ENCODE measurements at regions not wholly inside any gene's neighbourhood (a gene's known extent, or its start where the extent isn't known, plus 50 kb on each side); places are given as distances from the start of the nearest gene placed in this dataset.

- DNase-seq, result no peak
- no peak overlapping the region for H3K4me3 Mint-ChIP-seq
- intact Hi-C loops (cut with DNase I, micrococcal nuclease), result no loop called here
- no peaks in the 10 kb centered on the region for H3K4me1 Mint-ChIP-seq
- H3K9me3 Mint-ChIP-seq (ENCODE audit: low read depth), result peaks cover 3% of the 10 kb centered on the region
- H3K27ac Mint-ChIP-seq, result no peak overlapping the region
- CTCF ChIA-PET, result no interaction called here
- H3K27me3 Mint-ChIP-seq, result no peaks in the 10 kb centered on the region
- H3K36me3 Mint-ChIP-seq (ENCODE audit: low read depth), result no peaks in the 10 kb centered on the region
- POLR2A ChIA-PET, result no interaction called here
- no peak for ATAC-seq
Observed at GRCh38 chr2:66301767-66302140, 133.2 kb upstream of the MEIS1 start.

GRCh38 chr2:66301022-66301766 is 133.7 kb upstream of the MEIS1 start:
- no peak for ATAC-seq
- DNase-seq, result no peak
- H3K36me3 Mint-ChIP-seq (ENCODE audit: low read depth), result no peaks in the 10 kb centered on the region
- POLR2A ChIA-PET, result no interaction called here
- CTCF ChIA-PET, result no interaction called here
- H3K27me3 Mint-ChIP-seq, result no peaks in the 10 kb centered on the region
- H3K4me3 Mint-ChIP-seq, result no peak overlapping the region
- no peak overlapping the region for H3K27ac Mint-ChIP-seq
- H3K4me1 Mint-ChIP-seq, result no peaks in the 10 kb centered on the region
- intact Hi-C loops (cut with DNase I, micrococcal nuclease), result no loop called here
- H3K9me3 Mint-ChIP-seq (ENCODE audit: low read depth), result peaks cover 3% of the 10 kb centered on the region

- no peak overlapping the region for H3K27ac Mint-ChIP-seq
- no peaks in the 10 kb centered on the region for H3K9me3 Mint-ChIP-seq (ENCODE audit: low read depth)
- no peak for ATAC-seq
- no peak overlapping the region for H3K4me3 Mint-ChIP-seq
- H3K36me3 Mint-ChIP-seq (ENCODE audit: low read depth), result no peaks in the 10 kb centered on the region
- intact Hi-C loops (cut with DNase I, micrococcal nuclease), result no loop called here
- CTCF ChIA-PET, result no interaction called here
- H3K4me1 Mint-ChIP-seq, result no peaks in the 10 kb centered on the region
- no peaks in the 10 kb centered on the region for H3K27me3 Mint-ChIP-seq
- POLR2A ChIA-PET, result no interaction called here
- DNase-seq, result no peak
Observed at GRCh38 chr2:66283787-66284186, 151.1 kb upstream of the MEIS1 start.

GRCh38 chr2:66281980-66282379 is 152.9 kb upstream of the MEIS1 start:
- intact Hi-C loops (cut with DNase I, micrococcal nuclease), result no loop called here
- no peak overlapping the region for H3K4me3 Mint-ChIP-seq
- H3K27ac Mint-ChIP-seq, result no peak overlapping the region
- no peaks in the 10 kb centered on the region for H3K4me1 Mint-ChIP-seq
- H3K9me3 Mint-ChIP-seq (ENCODE audit: low read depth), result no peaks in the 10 kb centered on the region
- no peaks in the 10 kb centered on the region for H3K36me3 Mint-ChIP-seq (ENCODE audit: low read depth)
- POLR2A ChIA-PET, result no interaction called here
- CTCF ChIA-PET, result no interaction called here
- DNase-seq, result no peak
- H3K27me3 Mint-ChIP-seq, result peaks cover 1% of the 10 kb centered on the region
- ATAC-seq, result no peak

DNA sequence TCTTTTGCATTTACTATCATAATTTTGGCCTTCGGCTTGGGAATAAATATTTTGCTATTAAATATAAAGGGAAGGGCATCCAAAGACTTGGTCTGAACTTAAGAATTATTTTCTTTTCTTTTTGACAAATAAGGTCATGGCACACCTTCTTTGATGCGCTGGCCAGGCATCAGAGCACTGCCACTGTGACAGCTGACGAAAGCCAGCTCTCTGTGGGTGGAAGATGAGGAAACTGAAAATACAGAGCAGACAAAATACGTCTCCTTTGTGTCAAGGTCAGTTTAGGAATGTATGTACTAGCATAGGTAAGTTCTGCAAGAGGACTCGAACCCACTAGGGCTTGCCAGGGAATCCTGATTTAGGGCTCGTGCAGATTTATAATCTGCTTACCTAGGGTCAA is 155.9 kb upstream of the MEIS1 start:
- intact Hi-C loops (cut with DNase I, micrococcal nuclease), result no loop called here
- Mint-ChIP-seq H3K4me1 (no peaks in the 10 kb centered on the region), H3K27ac (no peak overlapping the region), H3K27me3 (peaks cover 1% of the 10 kb centered on the region), H3K9me3 (ENCODE audit: low read depth) (no peaks in the 10 kb centered on the region), H3K36me3 (ENCODE audit: low read depth) (no peaks in the 10 kb centered on the region), H3K4me3 (no peak overlapping the region)
- no peak for DNase-seq
- ChIA-PET POLR2A (no interaction called here), CTCF (no interaction called here)
- no peak for ATAC-seq

DNA sequence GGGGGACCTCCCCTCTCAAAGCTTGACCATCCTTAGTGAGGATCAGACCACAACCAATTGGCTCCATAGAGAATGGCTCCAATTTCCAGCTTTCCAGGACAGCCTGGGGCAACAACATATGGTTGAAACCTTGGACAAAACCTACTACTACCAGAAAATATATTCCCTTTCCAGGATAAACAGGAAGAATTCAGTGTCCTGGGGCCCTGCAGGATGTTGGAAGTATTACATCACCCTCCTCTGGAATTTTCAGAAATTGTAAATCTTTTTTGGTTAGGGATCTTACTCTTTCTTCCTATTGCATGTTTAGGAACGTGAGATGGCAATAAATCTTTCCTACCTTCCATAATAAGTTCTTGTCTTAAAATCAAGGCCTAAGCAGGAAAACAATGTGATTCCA is 158.9 kb upstream of the MEIS1 start:
- no peaks in the 10 kb centered on the region for H3K4me1 Mint-ChIP-seq
- H3K4me3 Mint-ChIP-seq, result no peak overlapping the region
- H3K36me3 Mint-ChIP-seq (ENCODE audit: low read depth), result no peaks in the 10 kb centered on the region
- H3K27me3 Mint-ChIP-seq, result peaks cover 1% of the 10 kb centered on the region
- ATAC-seq, result no peak
- intact Hi-C loops (cut with DNase I, micrococcal nuclease), result no loop called here
- no peaks in the 10 kb centered on the region for H3K9me3 Mint-ChIP-seq (ENCODE audit: low read depth)
- ChIA-PET CTCF (no interaction called here), POLR2A (no interaction called here)
- no peak for DNase-seq
- no peak overlapping the region for H3K27ac Mint-ChIP-seq

DNA sequence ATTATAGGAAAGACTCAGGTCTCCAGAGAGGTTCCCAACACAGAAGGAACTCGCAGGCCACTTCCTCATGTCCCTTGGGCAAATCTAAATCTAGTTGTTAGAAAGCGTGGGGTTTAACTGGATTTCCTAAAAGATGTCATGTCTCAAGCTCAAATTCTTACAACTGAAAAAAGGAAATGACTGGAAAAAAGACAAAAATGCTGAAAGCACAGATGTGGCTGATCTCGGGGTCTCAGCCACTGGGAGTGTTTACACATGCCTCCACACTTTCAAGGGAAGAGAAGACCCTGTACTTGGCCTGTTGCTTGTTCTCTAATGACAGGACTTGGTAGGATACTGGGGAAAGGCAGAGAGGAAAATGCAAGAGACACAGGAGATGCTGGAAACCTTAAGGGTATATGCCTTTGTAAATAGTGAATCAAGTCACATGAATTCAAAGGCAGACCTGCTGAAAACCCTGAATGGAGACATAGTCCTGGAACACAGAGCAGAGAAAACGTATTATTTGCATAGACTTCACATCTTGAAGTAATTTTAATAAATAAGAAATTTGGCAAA is 160.9 kb upstream of the MEIS1 start:
- CTCF ChIA-PET, result no interaction called here
- POLR2A ChIA-PET, result no interaction called here
- DNase-seq, result no peak
- Mint-ChIP-seq H3K4me1 (no peaks in the 10 kb centered on the region), H3K27me3 (peaks cover 1% of the 10 kb centered on the region), H3K27ac (no peak overlapping the region), H3K36me3 (ENCODE audit: low read depth) (no peaks in the 10 kb centered on the region), H3K4me3 (no peak overlapping the region), H3K9me3 (ENCODE audit: low read depth) (no peaks in the 10 kb centered on the region)
- ATAC-seq, result no peak
- intact Hi-C loops (cut with DNase I, micrococcal nuclease), result no loop called here

- ATAC-seq, result no peak
- H3K36me3 Mint-ChIP-seq (ENCODE audit: low read depth), result no peaks in the 10 kb centered on the region
- ChIA-PET CTCF (no interaction called here), POLR2A (no interaction called here)
- peaks cover 2% of the 10 kb centered on the region for H3K27me3 Mint-ChIP-seq
- H3K9me3 Mint-ChIP-seq (ENCODE audit: low read depth), result no peaks in the 10 kb centered on the region
- intact Hi-C loops (cut with DNase I, micrococcal nuclease), result no loop called here
- DNase-seq, result no peak
- no peaks in the 10 kb centered on the region for H3K4me1 Mint-ChIP-seq
- no peak overlapping the region for H3K4me3 Mint-ChIP-seq
- H3K27ac Mint-ChIP-seq, result no peak overlapping the region
Observed at GRCh38 chr2:66272751-66273150, 162.2 kb upstream of the MEIS1 start.

- Mint-ChIP-seq H3K27me3 (peaks cover 2% of the 10 kb centered on the region), H3K36me3 (ENCODE audit: low read depth) (no peaks in the 10 kb centered on the region), H3K27ac (no peak overlapping the region), H3K4me1 (no peaks in the 10 kb centered on the region), H3K9me3 (ENCODE audit: low read depth) (no peaks in the 10 kb centered on the region), H3K4me3 (no peak overlapping the region)
- CTCF ChIA-PET, result no interaction called here
- ATAC-seq (no peak), DNase-seq (no peak)
- POLR2A ChIA-PET, result no interaction called here
- intact Hi-C loops (cut with DNase I, micrococcal nuclease), result no loop called here
Observed at GRCh38 chr2:66271777-66272176, 163.1 kb upstream of the MEIS1 start.

DNA sequence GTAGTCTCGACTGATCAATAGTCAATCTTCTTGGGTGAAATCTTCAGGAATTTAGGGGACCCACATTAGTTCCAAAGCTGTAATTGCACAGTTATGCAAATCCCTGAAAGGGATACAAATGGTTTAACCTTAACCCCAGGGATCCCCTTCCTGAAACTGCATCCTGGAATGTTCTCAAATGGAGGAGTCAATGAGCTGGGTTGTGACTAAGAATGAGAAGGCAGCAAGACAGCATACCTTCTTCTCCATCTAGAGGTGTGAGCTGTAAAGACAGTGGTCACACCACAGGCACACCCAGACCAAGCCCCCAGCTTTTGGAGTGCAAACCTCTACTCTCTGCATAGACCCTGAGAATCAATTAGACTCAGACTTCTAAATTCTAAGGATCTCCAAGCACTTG is 164.7 kb upstream of the MEIS1 start:
- DNase-seq (no peak), ATAC-seq (no peak)
- peaks cover 2% of the 10 kb centered on the region for H3K27me3 Mint-ChIP-seq
- no peaks in the 10 kb centered on the region for H3K9me3 Mint-ChIP-seq (ENCODE audit: low read depth)
- ChIA-PET POLR2A (no interaction called here), CTCF (no interaction called here)
- H3K4me3 Mint-ChIP-seq, result no peak overlapping the region
- no peaks in the 10 kb centered on the region for H3K4me1 Mint-ChIP-seq
- intact Hi-C loops (cut with DNase I, micrococcal nuclease), result no loop called here
- no peak overlapping the region for H3K27ac Mint-ChIP-seq
- no peaks in the 10 kb centered on the region for H3K36me3 Mint-ChIP-seq (ENCODE audit: low read depth)

DNA sequence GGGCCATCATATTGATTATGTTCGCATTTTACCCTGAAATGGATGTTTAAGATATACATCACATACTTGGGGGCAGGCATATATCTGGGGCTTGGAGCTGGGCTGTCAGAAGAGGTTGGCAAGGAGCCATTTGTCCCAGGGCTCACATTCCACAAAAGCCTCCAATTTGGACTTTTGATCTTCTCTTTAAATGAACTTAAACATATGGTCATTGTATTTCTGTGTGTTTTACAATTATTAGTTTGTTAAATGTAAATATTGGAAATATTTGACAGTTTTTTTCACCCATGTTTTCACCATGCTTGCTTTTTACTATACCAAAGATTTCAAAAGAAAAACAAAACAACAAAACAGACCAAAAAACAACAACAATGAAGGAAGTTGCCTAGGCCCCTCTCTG is 165.8 kb upstream of the MEIS1 start:
- ChIA-PET CTCF (interaction anchor here (0.7 kb wide), 1 partner anchor 562 kb away, joined by 3 read pairs; no protein-coding TSS in a partner anchor), POLR2A (no interaction called here)
- Mint-ChIP-seq H3K27ac (no peak overlapping the region), H3K4me3 (no peak overlapping the region), H3K4me1 (no peaks in the 10 kb centered on the region), H3K9me3 (ENCODE audit: low read depth) (no peaks in the 10 kb centered on the region), H3K27me3 (peaks cover 2% of the 10 kb centered on the region), H3K36me3 (ENCODE audit: low read depth) (no peaks in the 10 kb centered on the region)
- no peak for ATAC-seq
- intact Hi-C loops (cut with DNase I, micrococcal nuclease), result no loop called here
- no peak for DNase-seq

- Mint-ChIP-seq H3K4me3 (no peak overlapping the region), H3K9me3 (ENCODE audit: low read depth) (no peaks in the 10 kb centered on the region), H3K36me3 (ENCODE audit: low read depth) (no peaks in the 10 kb centered on the region), H3K4me1 (no peaks in the 10 kb centered on the region), H3K27me3 (peaks cover 2% of the 10 kb centered on the region), H3K27ac (no peak overlapping the region)
- ChIA-PET POLR2A (no interaction called here), CTCF (interaction anchor here (0.7 kb wide), 1 partner anchor 562 kb away, joined by 3 read pairs; no protein-coding TSS in a partner anchor)
- DNase-seq (no peak), ATAC-seq (no peak)
- intact Hi-C loops (cut with DNase I, micrococcal nuclease), result no loop called here
Observed at GRCh38 chr2:66268756-66269155, 166.2 kb upstream of the MEIS1 start.

DNA sequence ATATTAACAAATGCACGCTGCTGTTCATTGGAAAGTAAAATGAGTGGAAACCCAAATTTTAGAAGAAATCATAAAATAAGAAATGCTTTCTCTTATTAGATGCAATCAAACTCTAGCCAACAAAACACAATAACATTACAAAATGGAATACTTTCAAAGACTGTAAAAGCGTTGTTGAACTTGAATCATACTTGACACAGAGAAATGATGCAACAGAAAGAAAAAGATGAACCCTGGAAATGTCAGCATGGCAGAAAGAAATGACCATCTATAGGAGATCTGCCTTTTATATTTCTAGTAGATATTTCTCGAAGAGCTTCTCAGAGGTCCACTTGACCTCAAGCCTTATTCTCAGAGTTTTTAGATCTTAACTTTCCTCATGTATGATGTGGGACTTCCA is 170.6 kb upstream of the MEIS1 start:
- POLR2A ChIA-PET, result no interaction called here
- H3K27ac Mint-ChIP-seq, result no peak overlapping the region
- peaks cover 2% of the 10 kb centered on the region for H3K27me3 Mint-ChIP-seq
- H3K9me3 Mint-ChIP-seq (ENCODE audit: low read depth), result peaks cover 1% of the 10 kb centered on the region
- intact Hi-C loops (cut with DNase I, micrococcal nuclease), result no loop called here
- no peak overlapping the region for H3K4me3 Mint-ChIP-seq
- H3K4me1 Mint-ChIP-seq, result no peaks in the 10 kb centered on the region
- no peak for DNase-seq
- CTCF ChIA-PET, result no interaction called here
- ATAC-seq, result no peak
- H3K36me3 Mint-ChIP-seq (ENCODE audit: low read depth), result no peaks in the 10 kb centered on the region

Measured in activated CD4-positive, alpha-beta T cell treated with anti-CD3 and anti-CD28 coated beads for 36 hours (primary cell).